Osteoblast (primary cell): ENCODE measurements at regions not wholly inside any gene's neighbourhood (a gene's known extent, or its start where the extent isn't known, plus 50 kb on each side); places are given as distances from the start of the nearest gene placed in this dataset.

Experiments
- DNase-seq: peaks from one replicate; pipeline ENCODE4 v3.0.0; 2011; ENCODE audit warnings: low spot score, mixed read lengths; ENCODE audit not compliant: insufficient read length; ENCODE audit errors: missing footprints
- H2AFZ ChIP-seq: 2 replicates; pipeline ENCODE4 v1.6.0; 2011; ENCODE audit warnings: mild to moderate bottlenecking, low read length
- H3K27ac ChIP-seq: 2 replicates; pipeline ENCODE4 v1.5.1; 2011; ENCODE audit warnings: mild to moderate bottlenecking, low read depth, low read length, moderate library complexity
- H3K27me3 ChIP-seq: 2 replicates; pipeline ENCODE4 v1.6.0; 2012; ENCODE audit warnings: mild to moderate bottlenecking, control low read depth, inconsistent platforms, low read length, moderate library complexity; ENCODE audit not compliant: insufficient read depth
- H3K36me3 ChIP-seq: 2 replicates; pipeline ENCODE4 v1.5.1; 2011; ENCODE audit warnings: mild to moderate bottlenecking, low read length, control low read depth, moderate library complexity; ENCODE audit not compliant: insufficient read depth
- H3K4me1 ChIP-seq: 2 replicates; pipeline ENCODE4 v1.5.1; 2011; ENCODE audit warnings: mild to moderate bottlenecking, low read length, control low read depth, moderate library complexity; ENCODE audit not compliant: insufficient read depth
- H3K4me2 ChIP-seq: 2 replicates; pipeline ENCODE4 v1.6.0; 2011; ENCODE audit warnings: mild to moderate bottlenecking, low read length; ENCODE audit not compliant: insufficient read depth
- H3K4me3 ChIP-seq: fragments of 200-600 bp; sonication (generic); 3 replicates; pipeline ENCODE4 v1.5.1; 2012; ENCODE audit warnings: mild to moderate bottlenecking, low read length, inconsistent platforms; ENCODE audit not compliant: insufficient read depth
- H3K79me2 ChIP-seq: 2 replicates; pipeline ENCODE4 v1.6.0; 2012; ENCODE audit warnings: mild to moderate bottlenecking, low read length, control low read depth, inconsistent platforms; ENCODE audit not compliant: insufficient read depth
- H3K9me3 ChIP-seq: 2 replicates; pipeline ENCODE4 v1.5.1; 2011; ENCODE audit warnings: low read depth, low read length, control low read depth
- H4K20me1 ChIP-seq: 2 replicates; pipeline ENCODE4 v1.6.0; 2012; ENCODE audit warnings: mild to moderate bottlenecking, low read length, control low read depth; ENCODE audit not compliant: insufficient read depth
- CTCF ChIP-seq: IDR thresholded peaks from 2 replicates; pipeline ENCODE4 v1.5.1; 2011; ENCODE audit warnings: mild to moderate bottlenecking, low read depth, low read length, moderate library complexity; ENCODE audit errors: extremely low read depth

- Histone ChIP-seq H3K36me3 (no peaks in the 10 kb centered on the region), H3K4me3 (no peak overlapping the region), H3K27ac (no peak overlapping the region), H3K9me3 (peaks cover 3% of the 10 kb centered on the region), H3K79me2 (no peaks in the 10 kb centered on the region), H3K4me1 (no peaks in the 10 kb centered on the region), H3K27me3 (no peaks in the 10 kb centered on the region), H2AFZ (no peak overlapping the region), H3K4me2 (no peak overlapping the region), H4K20me1 (no peaks in the 10 kb centered on the region)
- no peak for DNase-seq
- no peak for TF ChIP-seq CTCF
These were observed 350.9 kb downstream of the YTHDC2 start for GRCh38 chr5:113864437-113864836.

- Histone ChIP-seq H3K4me3 (no peak overlapping the region), H3K79me2 (no peaks in the 10 kb centered on the region), H4K20me1 (no peaks in the 10 kb centered on the region), H3K27me3 (no peaks in the 10 kb centered on the region), H3K4me2 (no peak overlapping the region), H3K4me1 (no peaks in the 10 kb centered on the region), H3K36me3 (no peaks in the 10 kb centered on the region), H3K9me3 (peaks cover 3% of the 10 kb centered on the region), H2AFZ (no peak overlapping the region), H3K27ac (no peak overlapping the region)
- TF ChIP-seq CTCF, result no peak
- DNase-seq, result no peak
These were observed 353.3 kb downstream of the YTHDC2 start for GRCh38 chr5:113866763-113867162.

GRCh38 chr5:113869611-113870010, 356.1 kb downstream of the YTHDC2 start:
- no peak overlapping the region for H3K4me2 ChIP-seq
- TF ChIP-seq CTCF, result no peak
- H3K4me1 ChIP-seq, result no peaks in the 10 kb centered on the region

GRCh38 chr5:113871972-113872371, 358.5 kb downstream of the YTHDC2 start:
- Histone ChIP-seq H3K9me3 (peaks cover 3% of the 10 kb centered on the region), H4K20me1 (no peaks in the 10 kb centered on the region), H3K4me2 (no peak overlapping the region), H2AFZ (no peak overlapping the region), H3K27ac (no peak overlapping the region), H3K36me3 (no peaks in the 10 kb centered on the region), H3K27me3 (no peaks in the 10 kb centered on the region), H3K79me2 (no peaks in the 10 kb centered on the region), H3K4me1 (no peaks in the 10 kb centered on the region), H3K4me3 (no peak overlapping the region)
- no peak for TF ChIP-seq CTCF
- DNase-seq, result no peak

More at GRCh38 chr5:113869611-113870010, 356.1 kb downstream of the YTHDC2 start:
- Histone ChIP-seq H3K4me3 (no peak overlapping the region), H3K9me3 (peaks cover 3% of the 10 kb centered on the region), H2AFZ (no peak overlapping the region), H3K27ac (no peak overlapping the region), H3K79me2 (no peaks in the 10 kb centered on the region), H3K27me3 (no peaks in the 10 kb centered on the region), H3K36me3 (no peaks in the 10 kb centered on the region), H4K20me1 (no peaks in the 10 kb centered on the region)
- no peak for DNase-seq
